Frontal cortex (tissue), 3 donors: ENCODE measurements at regions not wholly inside any gene's neighbourhood (a gene's known extent, or its start where the extent isn't known, plus 50 kb on each side); places are given as distances from the start of the nearest gene placed in this dataset.

Experiments used
- DNase-seq, 2 donors: peaks; one replicate each; pipeline ENCODE4 v3.0.0; 2012; ENCODE audit warnings: low spot score in 2 of 2
- FAIRE-seq: peaks from 2 replicates; lab custom pipeline; 2012; peaks lifted over from hg19 to GRCh38; lab: Jason Lieb, UNC
- donor health status: control.
- donor health status: control.
- donor health status: control.

DNA sequence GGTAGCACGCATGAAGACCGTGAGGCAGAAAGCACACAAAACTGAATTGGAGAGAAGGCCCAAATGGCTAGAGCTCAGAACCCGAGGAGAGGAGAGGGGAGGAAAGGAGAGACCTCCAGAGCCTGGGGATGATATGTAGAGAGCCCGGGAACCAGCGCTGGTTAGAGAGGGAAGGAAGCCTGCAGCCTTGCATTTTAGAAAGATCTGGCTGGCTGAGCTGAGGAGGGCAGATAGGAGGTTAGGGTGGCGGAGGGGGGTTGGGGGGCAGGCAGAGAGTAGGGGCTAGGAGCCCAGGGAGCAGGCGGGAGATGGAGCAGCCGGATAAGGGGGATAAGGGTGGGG, 127.2 kb downstream of the C9orf50 start:
- no peak for DNase-seq
- FAIRE-seq = no peak

DNA sequence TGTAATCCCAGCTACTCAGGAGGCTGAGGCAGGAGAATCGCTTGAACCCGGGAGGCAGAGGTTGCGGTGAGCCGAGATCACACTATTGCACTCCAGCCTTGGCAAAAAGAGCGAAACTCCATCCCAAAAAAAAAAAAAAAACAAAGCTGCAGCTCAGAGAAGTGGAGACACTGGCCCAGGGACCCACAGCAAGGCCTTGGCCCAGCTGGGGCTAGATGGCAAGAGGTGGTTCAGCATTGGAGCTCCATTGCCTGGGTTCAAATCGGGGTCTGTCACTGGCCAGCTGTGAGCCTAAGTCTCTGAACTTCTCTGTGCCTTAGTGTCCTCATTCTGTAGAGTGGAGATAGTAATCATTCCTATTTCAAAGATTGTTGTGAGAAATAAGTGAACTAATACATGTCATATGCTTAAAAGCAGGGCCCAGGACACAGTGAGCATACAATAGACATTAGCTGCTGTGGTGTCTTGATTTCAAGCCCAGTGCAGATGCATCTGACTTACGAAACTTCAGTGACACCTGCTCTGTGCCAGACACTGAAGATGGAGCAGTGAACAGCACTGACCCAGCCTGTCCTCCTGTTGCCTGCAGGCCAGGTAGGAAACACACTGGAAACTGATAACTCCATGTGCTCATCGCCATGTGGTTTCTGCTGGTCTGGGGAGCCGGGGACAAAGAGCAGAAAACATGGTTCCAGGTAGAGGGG, 127.7 kb downstream of the C9orf50 start:
- FAIRE-seq = no peak
- DNase-seq = no peak

DNA sequence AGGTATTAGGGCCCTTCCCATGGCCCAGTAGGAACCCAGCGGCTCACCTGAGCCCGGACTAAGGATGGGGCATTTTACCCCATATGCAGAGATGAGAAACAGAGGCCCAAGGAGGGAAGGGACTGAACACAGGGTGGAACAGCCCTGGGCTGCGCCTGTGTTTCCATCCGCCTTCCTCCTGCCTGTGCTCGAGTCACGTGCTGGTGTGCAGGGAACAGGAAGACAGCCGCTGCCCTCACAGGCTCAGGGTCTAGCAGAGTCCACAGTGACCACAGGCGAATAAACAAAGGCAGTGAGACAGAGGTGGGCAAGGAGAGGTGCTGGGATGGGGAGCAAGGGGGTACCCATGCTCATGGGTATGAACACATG, 129.4 kb downstream of the C9orf50 start:
- DNase-seq = no peak
- no peak for FAIRE-seq

DNA sequence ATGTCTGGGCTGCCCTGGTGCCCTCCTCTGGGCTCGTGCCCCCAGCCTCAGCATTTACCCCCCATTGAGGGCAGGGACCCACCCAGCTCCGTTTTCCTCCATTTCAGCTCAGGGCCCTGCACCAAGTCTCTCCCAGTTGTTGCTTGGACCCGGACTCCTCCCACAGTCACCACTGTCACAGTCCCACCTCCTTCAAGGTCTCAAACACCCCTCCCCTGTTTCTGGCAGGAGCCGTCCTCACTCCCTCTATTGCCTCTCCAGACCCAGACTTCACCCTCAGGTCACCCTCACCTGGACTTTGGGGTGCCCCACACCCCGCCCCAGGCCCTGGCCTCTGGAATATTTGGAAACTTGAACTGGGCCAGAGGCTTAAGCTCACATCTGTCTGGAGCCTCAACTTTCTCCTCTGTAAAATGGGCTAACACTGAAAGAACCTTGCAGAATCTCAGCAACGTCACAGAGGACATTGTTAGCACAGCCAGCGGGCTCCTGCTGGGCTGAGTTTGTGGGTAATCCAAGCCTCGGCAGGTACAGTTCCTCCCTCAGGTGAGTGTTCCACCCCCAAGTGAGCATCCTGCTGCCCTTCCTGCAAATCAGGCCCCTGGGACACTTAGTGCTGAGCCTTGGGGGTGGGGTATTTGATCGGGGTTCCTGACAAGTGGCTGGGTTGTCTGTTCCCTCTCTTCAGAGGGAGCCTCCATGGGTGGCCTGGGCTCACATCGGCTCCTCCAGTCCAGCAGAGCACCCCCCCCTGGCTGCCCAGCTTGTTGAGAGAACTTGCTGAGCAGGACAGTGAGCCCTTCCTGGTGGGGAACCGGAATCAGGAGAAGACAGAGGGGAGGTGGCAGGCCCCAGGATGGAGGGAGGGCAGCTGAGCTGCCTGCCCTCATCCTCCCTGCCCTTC, 130.1 kb downstream of the C9orf50 start:
- FAIRE-seq = no peak

DNA sequence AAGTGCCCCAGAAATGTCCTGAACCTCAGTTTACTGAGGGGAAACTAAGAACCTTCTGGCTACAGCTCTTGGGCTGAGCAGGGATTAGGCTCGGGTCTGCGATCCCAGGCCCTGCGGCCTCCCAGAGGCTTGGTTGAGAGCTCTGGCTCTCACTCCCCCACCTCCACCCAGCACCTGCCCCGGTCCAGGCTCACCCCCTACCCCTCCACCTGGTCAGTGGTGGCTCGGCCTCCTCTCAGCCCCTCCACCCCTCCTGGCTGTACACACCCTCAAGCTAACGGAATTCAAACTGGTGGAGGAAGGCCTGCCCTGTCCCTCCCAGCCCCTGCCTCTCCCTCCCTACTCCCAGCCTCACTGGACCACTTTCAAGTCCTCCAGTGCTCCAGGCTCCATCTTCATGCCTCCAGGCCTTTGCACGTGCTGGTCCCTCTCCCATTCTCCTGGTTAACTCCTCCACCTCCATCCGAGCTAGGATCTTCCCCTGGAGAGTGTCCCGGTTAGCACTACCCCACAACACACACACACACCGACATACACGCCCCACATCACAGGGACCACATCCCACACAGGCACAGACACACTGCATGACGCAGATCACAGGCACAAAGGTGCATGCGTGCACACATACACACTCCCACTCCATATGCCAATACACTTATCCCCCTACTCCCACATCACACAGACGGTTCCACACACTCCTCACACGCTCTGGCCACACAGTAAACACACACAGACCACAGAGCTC, 130.9 kb downstream of the C9orf50 start:
- no peak for FAIRE-seq

More for the DNA sequence above, 130.1 kb downstream of the C9orf50 start:
- no peak for DNase-seq

DNA sequence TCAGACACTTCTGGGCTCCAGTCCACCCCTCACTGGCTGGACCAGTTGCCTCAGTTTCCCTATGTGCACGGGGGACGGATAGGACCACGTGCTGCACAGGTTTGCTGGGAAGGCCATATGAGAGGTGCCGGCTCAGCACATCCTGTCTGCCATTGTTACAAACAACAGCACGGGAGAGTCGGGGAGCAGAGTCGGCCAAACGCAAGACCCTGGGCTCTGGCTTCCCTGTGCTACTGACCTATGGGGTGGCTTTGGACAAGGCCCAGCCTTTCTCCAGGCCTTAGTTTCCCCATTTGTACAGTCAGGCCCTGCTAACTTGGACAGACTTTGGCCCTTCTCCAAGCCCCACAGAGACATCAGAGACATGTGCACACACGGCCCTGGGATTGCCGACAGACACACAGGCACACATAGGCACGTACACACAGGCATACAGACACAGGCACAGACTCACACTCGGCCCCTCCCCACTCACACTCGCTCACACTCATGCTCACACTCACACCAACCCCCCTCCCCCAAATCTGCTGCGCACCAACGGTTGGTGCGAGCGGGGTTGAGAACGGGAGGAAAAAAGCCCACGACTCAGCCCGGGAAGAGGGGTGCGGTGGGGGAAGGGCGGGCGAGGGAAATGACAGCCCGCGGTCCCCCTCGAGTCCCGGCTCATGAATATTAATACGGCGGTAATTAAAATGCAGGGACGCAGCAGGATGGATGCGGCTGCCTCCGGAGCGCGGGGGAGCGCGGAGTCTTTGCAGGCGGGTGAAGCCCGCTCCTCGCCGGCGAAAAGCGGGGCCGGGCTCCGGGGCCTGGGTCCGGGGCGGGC, 133.0 kb downstream of the C9orf50 start:
- DNase-seq (peak in 1 of 2 donors; percentile 64), FAIRE-seq (no peak)

More for the DNA sequence above, 130.9 kb downstream of the C9orf50 start:
- no peak for DNase-seq

DNA sequence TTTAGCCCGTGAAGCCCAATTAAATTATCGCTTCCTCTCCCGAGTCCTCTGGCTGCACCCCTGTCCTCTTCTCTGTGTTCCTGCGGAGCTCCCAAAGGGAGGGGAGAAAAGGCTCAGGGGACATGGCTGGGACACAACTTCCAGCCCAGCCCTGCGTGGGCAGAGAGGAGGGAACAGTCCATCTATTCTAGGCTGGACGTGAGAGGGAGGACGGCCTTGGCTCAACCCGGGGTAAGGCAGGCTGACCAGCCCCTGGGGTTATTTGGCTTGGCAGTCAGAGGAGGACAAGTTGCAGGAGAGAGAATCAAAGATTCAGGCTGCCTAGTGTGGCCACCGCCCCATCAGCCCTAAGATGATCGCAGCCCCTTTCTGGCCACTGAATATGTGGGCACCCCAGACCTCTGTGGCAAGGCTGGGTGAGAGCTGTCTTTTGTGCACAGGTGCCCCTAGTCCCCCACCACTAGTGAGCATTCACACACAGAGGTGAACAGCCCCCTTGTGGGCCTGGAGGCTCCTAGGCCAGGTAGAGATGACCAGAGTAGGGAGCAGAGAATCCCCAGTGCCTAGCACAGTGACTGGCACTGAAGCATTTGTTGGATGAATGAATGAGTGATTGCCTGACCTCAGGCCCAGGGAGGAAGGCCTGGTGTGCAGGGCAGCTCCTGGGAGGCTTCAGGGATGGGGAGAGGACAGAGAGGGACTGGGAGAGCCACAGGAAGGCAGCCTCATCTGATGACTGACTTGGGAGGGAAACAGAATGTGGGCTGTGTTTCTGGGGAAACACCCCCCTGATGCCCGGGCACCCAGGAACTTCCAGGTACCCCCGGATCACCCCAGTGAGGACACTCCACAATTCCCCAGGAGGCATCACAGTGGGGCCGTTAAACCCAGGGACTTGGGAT, 133.9 kb downstream of the C9orf50 start:
- DNase-seq = no peak
- FAIRE-seq = no peak

DNA sequence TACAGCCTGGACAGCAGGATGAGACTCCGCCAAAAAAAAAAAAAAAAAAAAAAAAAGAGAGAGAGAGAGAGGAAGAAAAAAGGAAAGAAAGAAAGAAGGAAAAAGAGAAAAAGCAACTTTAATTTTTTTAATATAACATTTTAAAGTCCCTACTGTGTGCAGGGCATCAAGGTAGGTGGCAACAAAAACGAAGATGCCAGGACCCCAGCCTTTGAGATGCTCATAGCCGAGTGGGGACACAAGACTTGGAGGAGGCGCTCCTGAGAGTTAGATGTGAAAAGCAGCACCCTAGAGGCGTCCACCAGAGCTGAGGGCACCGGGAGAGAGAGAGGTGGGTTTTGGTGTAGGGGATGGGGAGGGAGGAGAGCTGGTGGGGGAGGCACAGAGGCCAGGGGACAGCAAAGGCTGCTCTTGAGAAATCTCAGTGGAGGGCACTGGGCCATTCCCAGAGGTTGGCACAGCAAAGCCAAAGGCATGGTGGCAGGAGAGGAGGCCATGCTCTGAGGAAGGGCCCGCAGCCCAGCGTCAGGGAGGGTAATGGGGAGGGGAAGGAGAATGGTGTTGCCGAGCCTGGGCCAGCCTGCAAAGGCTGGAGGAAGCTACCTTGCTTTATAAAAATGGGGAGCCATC, 135.6 kb downstream of the C9orf50 start:
- DNase-seq (no peak), FAIRE-seq (no peak)

DNA sequence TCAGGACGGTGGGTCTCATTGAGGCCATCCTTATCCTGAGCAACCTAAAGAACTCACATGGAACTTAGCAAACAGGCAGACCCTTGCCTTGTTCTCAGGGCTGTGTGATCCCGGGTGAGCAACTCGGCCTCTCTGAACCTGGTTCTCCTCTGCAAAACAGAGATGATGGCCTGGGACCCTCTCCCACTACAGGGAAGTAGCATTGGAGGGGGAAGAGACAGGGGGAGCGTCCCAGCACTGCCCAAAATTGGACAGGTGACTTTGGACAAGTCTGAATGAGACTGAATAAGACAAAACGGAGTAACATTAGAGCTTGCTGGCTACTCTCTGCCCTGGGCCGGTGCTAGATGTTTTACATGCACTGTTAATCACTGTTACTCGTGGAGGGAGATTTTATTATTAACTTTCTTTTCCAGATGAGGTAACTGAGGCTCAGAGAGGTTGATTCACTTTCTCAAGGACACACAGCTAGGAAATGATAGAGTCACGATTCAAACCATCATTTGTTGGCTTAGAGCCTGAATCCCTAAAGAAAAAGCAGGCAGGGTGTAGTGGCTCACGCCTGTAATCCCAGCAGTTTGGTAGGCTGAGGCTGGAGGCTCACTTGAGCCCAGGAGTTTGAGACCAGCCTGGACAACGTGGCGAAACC, 136.4 kb downstream of the C9orf50 start:
- FAIRE-seq (no peak), DNase-seq (no peak)

DNA sequence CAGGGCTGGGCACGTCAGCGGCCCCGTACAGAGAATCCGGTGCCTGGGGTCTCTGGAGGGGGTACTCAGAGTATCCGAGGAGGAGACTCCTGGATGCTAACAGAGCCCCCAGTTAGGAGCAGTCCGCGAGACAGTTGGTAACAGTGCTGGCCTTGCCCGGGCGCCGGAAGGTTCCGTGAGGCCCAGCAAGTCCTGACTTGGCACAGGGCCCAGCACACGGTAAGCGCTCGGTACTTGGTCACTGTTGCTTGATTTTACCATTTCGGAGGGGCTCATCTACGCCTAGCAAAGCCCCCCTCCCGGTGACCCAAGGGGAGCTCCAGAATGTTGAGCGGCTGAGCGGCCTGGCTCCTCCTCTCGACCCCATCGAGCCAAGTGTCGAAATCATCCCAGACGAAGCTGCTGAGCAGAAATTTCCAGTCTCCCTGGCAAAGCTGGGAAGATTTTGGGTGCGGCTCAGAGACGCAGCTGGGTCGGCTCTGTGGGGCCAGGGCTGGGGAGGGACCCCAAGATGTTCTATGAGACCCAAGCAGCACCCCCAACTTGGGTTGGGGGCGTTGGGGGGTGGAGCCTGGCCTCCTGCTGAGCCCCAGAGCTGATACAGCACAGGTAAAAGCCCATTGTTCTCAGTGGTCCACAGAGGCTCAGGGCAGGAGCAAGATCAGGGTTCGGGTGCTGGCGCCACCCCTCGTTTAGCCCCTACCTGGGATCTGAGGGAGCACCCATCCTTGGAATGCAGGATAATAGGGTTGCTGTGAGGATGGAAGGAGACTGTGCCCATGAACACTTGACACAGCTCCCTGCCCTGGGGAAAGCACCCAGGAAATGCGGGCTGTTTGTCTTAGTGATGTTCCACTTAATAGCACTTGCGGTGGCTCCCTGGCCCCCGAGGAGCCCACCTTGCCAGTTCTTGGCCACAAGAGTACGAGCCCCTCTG, 137.2 kb downstream of the C9orf50 start:
- FAIRE-seq (no peak), DNase-seq (peak; percentile 70 to 72)

DNA sequence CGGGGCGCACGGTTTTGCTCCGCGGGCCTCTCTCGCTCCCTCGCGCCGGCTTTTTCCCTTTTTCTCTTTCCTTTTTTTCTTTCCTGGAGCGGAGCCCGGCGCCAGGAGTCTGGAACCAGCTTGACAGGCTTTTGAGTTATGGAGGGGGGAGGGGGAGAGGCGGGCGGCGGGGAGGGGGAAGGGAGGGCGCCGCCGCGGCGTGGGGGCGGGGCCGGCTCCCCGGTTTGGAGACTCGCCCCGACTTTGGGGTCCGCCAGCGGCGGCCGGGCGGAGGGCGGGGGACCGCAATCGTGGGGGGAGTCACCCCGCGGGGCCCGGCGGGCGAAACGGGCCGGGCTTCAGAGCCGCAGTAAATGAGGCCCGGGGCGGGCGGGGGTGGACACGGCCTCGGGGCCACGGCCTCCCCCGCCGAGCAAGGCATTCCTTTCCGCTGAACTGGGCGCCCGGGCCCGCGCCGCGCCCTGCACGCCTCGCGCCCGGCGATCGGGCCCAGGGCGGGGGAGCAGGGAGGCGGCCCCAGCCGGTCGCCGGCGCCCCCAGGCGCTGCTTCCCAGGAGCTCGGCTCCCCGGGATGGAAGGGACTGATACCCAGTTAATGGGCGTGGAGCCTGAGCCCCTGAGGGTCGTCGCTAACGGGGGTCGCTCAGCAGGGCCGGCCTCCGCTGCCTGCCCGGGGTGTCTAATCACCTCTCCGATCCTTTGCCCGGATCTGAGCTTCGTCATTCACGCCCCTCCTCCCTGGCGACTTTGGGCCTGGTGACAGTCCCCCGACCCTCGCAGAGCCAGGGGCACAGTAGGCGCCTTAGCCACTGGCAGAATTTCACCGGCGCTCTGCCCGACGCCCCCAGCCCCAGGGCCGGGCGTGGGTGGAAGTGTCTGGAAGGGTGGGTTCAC, 138.1 kb downstream of the C9orf50 start:
- no peak for FAIRE-seq
- DNase-seq = peak; percentile 86

DNA sequence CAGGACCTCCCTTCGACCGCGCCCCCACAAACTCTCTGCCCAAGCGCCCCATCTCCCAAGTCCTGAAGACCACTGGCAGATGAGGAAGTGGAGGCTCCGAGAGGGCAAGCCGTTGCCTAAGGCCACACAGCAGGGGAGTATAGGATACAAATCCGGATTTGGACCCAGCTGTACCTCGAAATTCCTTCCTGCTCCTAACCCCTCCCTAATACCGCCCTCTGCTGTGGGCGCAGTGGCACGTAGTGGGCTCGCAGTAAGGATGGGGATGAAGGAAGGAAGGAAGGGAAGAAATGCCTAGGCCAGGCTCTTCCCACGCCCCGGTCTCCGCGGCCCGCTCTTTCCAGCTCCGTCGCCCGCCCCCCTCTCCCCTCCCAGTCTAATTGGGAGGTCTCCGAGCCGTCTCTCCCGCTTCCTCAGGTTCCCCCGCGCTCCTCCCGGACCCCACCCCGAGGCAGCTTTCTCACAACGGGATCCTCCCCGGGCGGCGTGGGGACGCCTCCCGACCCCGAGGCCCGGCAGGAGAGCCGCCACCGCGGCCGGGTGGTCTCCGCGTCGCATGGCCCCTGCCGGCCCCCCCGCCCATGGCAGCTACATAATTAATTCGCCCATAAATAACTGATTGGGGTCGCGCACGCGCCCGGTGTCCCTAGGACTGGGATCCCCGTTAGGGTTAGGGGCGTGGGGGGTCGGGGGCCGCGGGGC, 138.9 kb downstream of the C9orf50 start:
- DNase-seq (peak in 1 of 2 donors; percentile 49), FAIRE-seq (no peak)

DNA sequence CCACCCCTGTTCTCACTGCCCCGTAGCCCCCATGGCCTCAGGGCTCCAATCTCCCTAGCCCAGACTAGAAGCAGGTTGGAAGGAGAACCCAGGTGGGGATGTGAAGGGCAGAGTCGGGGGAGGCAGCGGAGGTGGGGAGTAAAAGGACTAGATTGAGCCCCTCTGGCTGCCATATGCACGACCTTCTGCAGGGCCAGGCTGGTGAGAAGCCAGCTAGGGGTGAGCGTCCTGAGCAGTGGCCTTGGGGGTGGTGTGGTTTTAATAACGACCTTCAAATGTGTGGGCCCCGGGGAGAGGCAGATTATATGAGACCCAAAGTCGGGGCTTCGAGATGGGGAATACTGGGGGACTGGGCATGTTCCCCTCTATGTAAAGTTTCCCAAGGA, 139.5 kb downstream of the C9orf50 start:
- DNase-seq (no peak), FAIRE-seq (no peak)

DNA sequence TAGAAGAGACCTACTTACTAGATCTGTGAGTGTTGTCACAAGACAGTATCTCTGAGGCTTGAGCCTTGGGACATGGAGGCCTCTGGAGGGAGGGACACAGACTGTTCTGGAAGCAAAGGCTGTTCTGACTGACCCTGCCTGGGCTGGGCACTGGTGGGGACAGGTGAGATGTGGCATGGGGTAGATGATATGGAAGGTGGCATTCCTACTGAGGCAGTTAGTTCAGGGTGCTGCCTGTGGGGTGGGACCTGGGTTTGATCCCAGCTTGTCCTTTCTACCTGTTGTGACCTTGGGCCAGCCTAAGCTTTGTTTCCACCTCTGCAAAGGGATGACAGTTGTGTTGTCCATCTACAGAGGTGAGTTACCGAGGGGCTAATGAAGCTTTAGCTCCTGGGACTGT, 140.2 kb downstream of the C9orf50 start:
- FAIRE-seq = no peak
- DNase-seq = no peak

DNA sequence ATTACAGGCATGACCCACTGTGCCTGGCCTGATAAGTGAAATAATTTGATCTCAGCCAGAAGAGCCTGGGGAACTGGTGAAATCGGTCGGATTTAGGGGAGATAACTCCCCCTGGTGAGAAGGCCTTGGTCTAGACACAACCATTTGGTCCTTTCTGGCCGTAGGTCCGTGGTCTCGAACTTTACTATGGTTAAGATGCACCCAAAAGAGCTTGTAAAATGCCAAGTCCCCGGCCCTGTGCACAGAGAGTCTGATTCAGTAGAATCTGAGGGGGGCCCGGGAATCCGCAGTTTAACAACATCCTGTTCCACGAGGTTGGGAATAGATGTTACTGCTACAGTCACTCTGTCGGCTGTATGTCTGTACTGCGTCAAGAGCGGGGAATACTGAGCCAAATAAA, 140.7 kb downstream of the C9orf50 start:
- no peak for DNase-seq
- no peak for FAIRE-seq
